Liver (tissue), 8 donors: ENCODE measurements at regions not wholly inside any gene's neighbourhood (a gene's known extent, or its start where the extent isn't known, plus 50 kb on each side); places are given as distances from the start of the nearest gene placed in this dataset.

ENCODE experiments used
- DNase-seq: peaks from one replicate; pipeline ENCODE4 v3.0.0-alpha.2; 2017; ENCODE audit warnings: low spot score
- H3K27ac ChIP-seq, 2 donors: one replicate each; pipeline ENCODE4 v1.7.0; 2013; ENCODE audit warnings: inconsistent platforms in 2 of 2, low read length in 2 of 2, control low read depth in 1 of 2, low read depth in 1 of 2, mild to moderate bottlenecking in 1 of 2
- H3K27me3 ChIP-seq, 4 donors: one replicate each; pipeline versions ENCODE4 v1.6.1 to v1.7.0; 2013; ENCODE audit warnings: low read length in 3 of 4, inconsistent platforms in 1 of 4, mild to moderate bottlenecking in 1 of 4, moderate library complexity in 1 of 4; ENCODE audit not compliant: control insufficient read depth in 4 of 4, insufficient read depth in 4 of 4
- H3K36me3 ChIP-seq, 4 donors: one replicate each; pipeline versions ENCODE4 v1.6.1 to v1.7.0; 2013; ENCODE audit warnings: low read length in 3 of 4, mild to moderate bottlenecking in 3 of 4, low read depth in 1 of 4, moderate library complexity in 1 of 4; ENCODE audit not compliant: control insufficient read depth in 4 of 4, insufficient read depth in 3 of 4
- H3K4me1 ChIP-seq, 4 donors: one replicate each; pipeline versions ENCODE4 v1.6.1 to v1.7.0; 2013; ENCODE audit warnings: low read length in 3 of 4, mild to moderate bottlenecking in 3 of 4, moderate library complexity in 1 of 4; ENCODE audit not compliant: control insufficient read depth in 4 of 4, insufficient read depth in 4 of 4
- H3K4me3 ChIP-seq, 3 donors: one replicate each; pipeline versions ENCODE4 v1.6.1 to v1.7.0; 2013; ENCODE audit warnings: low read length in 3 of 3, control low read depth in 1 of 3, low read depth in 1 of 3, mild to moderate bottlenecking in 1 of 3
- H3K9ac ChIP-seq, 2 donors: one replicate each; pipeline ENCODE4 v1.7.0; 2013; ENCODE audit warnings: low read length in 2 of 2, mild to moderate bottlenecking in 2 of 2, moderate library complexity in 2 of 2, control low read depth in 1 of 2, low read depth in 1 of 2
- H3K9me3 ChIP-seq, 4 donors: one replicate each; pipeline versions ENCODE4 v1.6.1 to v1.7.0; 2013; ENCODE audit warnings: low read length in 3 of 4; ENCODE audit not compliant: control insufficient read depth in 4 of 4
- CTCF ChIP-seq: fragments of 150-350 bp; IDR thresholded peaks from 2 replicates; pipeline ENCODE4 v1.5.1; 2017; ENCODE audit warnings: improper control_type of control experiment, low read depth, low read length; ENCODE audit not compliant: missing input control
- EGR1 ChIP-seq, 2 donors: IDR thresholded peaks; 2 replicates each; pipeline ENCODE4 v1.6.1; 2016 to 2018; ENCODE audit warnings: antibody characterized with exemption in 2 of 2, low read depth in 2 of 2
- FOXA1 ChIP-seq: IDR thresholded peaks from 2 replicates; pipeline ENCODE4 v1.6.1; 2016; ENCODE audit warnings: antibody characterized with exemption
- FOXA2 ChIP-seq: IDR thresholded peaks from 2 replicates; pipeline ENCODE4 v1.6.1; 2016; ENCODE audit warnings: antibody characterized with exemption
- GABPA ChIP-seq, 2 donors: IDR thresholded peaks in 1 of 2; conservative IDR thresholded peaks in 1 of 2; 2 replicates each; pipeline ENCODE4 v1.6.1; 2016; ENCODE audit warnings: antibody characterized with exemption in 2 of 2, mild to moderate bottlenecking in 1 of 2, moderate library complexity in 1 of 2
- HNF4A ChIP-seq, 2 donors: conservative IDR thresholded peaks; 2 replicates each; pipeline ENCODE4 v1.6.1; 2016; ENCODE audit warnings: antibody characterized with exemption in 2 of 2, mild to moderate bottlenecking in 2 of 2
- JUND ChIP-seq, 2 donors: IDR thresholded peaks; 2 replicates each; pipeline ENCODE4 v1.6.1; 2016; ENCODE audit warnings: antibody characterized with exemption in 2 of 2
- MAX ChIP-seq: IDR thresholded peaks from 2 replicates; pipeline ENCODE4 v1.6.1; 2016; ENCODE audit warnings: antibody characterized with exemption
- NR2F2 ChIP-seq: IDR thresholded peaks from 2 replicates; pipeline ENCODE4 v1.6.1; 2016; ENCODE audit warnings: antibody characterized with exemption
- RAD21 ChIP-seq, 2 donors: IDR thresholded peaks; 2 replicates each; pipeline ENCODE4 v1.6.1; 2016; ENCODE audit warnings: antibody characterized with exemption in 2 of 2, mild to moderate bottlenecking in 2 of 2
- REST ChIP-seq: IDR thresholded peaks from 2 replicates; pipeline ENCODE4 v1.6.1; 2016; ENCODE audit warnings: antibody characterized with exemption, mild to moderate bottlenecking
- SP1 ChIP-seq: IDR thresholded peaks from 2 replicates; pipeline ENCODE4 v1.6.1; 2018; ENCODE audit warnings: antibody characterized with exemption, mild to moderate bottlenecking
- WGBS: extraction: QIAGEN DNeasy Blood & Tissue Kit; methylation state at CpG from one replicate; pipeline ENCODE4 v1.1.7; 2013; 5-methylcytosine and 5-hydroxymethylcytosine counted together
- TF ChIP-seq, protein P1 (sequence below): IDR thresholded peaks from 2 replicates; pipeline ENCODE4 v1.6.1; 2016; ENCODE audit warnings: antibody characterized with exemption
- donor health status: healthy.
- donor health status: healthy.
- donor health status: healthy.
- donor health status: healthy.
- donor health status: healthy.

GRCh38 chr2:75853436-75853835, 142.7 kb upstream of the GCFC2 start:
- no peaks in the 10 kb centered on the region for H3K36me3 ChIP-seq
- no peak overlapping the region for H3K4me3 ChIP-seq
- H3K9ac ChIP-seq = no peak overlapping the region
- TF ChIP-seq RAD21 (IDR thresholded peaks at IDR 0.05) = no peak
- TF ChIP-seq SP1 = no peak
- no peak for TF ChIP-seq MAX
- no peak for TF ChIP-seq CTCF
- no peak for TF ChIP-seq FOXA2
- TF ChIP-seq JUND (IDR thresholded peaks at IDR 0.05) = no peak
- TF ChIP-seq, protein P1, sequence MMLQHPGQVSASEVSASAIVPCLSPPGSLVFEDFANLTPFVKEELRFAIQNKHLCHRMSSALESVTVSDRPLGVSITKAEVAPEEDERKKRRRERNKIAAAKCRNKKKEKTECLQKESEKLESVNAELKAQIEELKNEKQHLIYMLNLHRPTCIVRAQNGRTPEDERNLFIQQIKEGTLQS = no peak
- TF ChIP-seq NR2F2 = no peak
- no peaks in the 10 kb centered on the region for H3K9me3 ChIP-seq
- no peak overlapping the region for H3K27ac ChIP-seq
- no peaks in the 10 kb centered on the region for H3K4me1 ChIP-seq
- no peak for DNase-seq
- H3K27me3 ChIP-seq = no peaks in the 10 kb centered on the region

DNA sequence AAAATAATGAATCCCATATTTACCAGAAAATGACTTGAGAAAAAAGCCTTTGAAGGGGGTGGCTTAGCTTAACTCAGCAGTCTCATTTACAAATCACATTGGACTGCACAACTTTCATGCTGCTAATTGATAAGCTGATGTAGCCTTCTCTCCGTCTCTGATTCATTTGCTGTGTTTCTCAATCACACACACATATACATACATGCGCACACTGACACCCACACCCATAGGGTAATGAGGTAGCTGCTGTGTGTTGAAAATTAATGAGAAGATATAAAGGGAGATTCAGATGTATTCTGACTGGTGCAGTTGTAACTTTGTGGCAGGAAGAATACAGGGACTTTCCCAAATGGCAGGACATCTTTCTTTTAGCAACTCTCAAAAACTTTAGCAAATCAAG, 141.9 kb upstream of the GCFC2 start:
- no peak overlapping the region for H3K4me3 ChIP-seq
- H3K4me1 ChIP-seq = no peaks in the 10 kb centered on the region
- H3K27me3 ChIP-seq = no peaks in the 10 kb centered on the region
- H3K36me3 ChIP-seq = no peaks in the 10 kb centered on the region
- no peak for DNase-seq
- WGBS = 68% methylated on average over 2 of the region's 2 CpGs
- H3K9me3 ChIP-seq = no peaks in the 10 kb centered on the region
- H3K27ac ChIP-seq = no peak overlapping the region
- TF ChIP-seq NR2F2 = no peak
- TF ChIP-seq, protein P1 = no peak
- no peak for TF ChIP-seq SP1
- no peak overlapping the region for H3K9ac ChIP-seq

- DNase-seq = no peak
- Histone ChIP-seq H3K36me3 (no peaks in the 10 kb centered on the region), H3K4me3 (no peak overlapping the region), H3K27ac (no peak overlapping the region), H3K4me1 (no peaks in the 10 kb centered on the region), H3K9me3 (no peaks in the 10 kb centered on the region), H3K27me3 (no peaks in the 10 kb centered on the region), H3K9ac (no peak overlapping the region)
- WGBS = 44% methylated on average over 1 of the region's 1 CpG
- TF ChIP-seq GABPA (IDR thresholded peaks at IDR 0.05 in 1 of 2, conservative IDR thresholded peaks at IDR 0.05 in 1 of 2) (no peak), EGR1 (IDR thresholded peaks at IDR 0.05; ENCODE audit: low read depth in 2 of 2) (no peak), HNF4A (conservative IDR thresholded peaks at IDR 0.05) (no peak), FOXA2 (no peak), SP1 (no peak), FOXA1 (no peak), REST (no peak), CTCF (no peak), NR2F2 (no peak), RAD21 (IDR thresholded peaks at IDR 0.05) (no peak)
Measured at GRCh38 chr2:75846683-75847190, 136.0 kb upstream of the GCFC2 start.
